Endodermal cell (in vitro differentiated cells): ENCODE measurements at regions not wholly inside any gene's neighbourhood (a gene's known extent, or its start where the extent isn't known, plus 50 kb on each side); places are given as distances from the start of the nearest gene placed in this dataset.
"Not testable (repeated sequence)": the region's sequence is repeated elsewhere in the genome, so short reads cannot be mapped to it uniquely, and the experiment has no call there.

Source experiments
- DNase-seq: peaks from one replicate; pipeline ENCODE4 v3.0.0-alpha.2; 2017
- H3K27ac ChIP-seq: 2 replicates; pipeline ENCODE4 v1.5.1; 2013; ENCODE audit warnings: mild to moderate bottlenecking, low read depth, low read length, moderate library complexity
- H3K27me3 ChIP-seq: 2 replicates; pipeline ENCODE4 v1.6.1; 2013; ENCODE audit warnings: mild to moderate bottlenecking, low read length, moderate library complexity; ENCODE audit not compliant: insufficient read depth, control insufficient read depth, poor library complexity, severe bottlenecking
- H3K36me3 ChIP-seq: 2 replicates; pipeline ENCODE4 v1.7.0; 2013; ENCODE audit warnings: mild to moderate bottlenecking, low read length, moderate library complexity; ENCODE audit not compliant: control insufficient read depth, insufficient read depth
- H3K4me1 ChIP-seq: one replicate; pipeline ENCODE4 v1.7.0; 2013; ENCODE audit warnings: low read length; ENCODE audit not compliant: control insufficient read depth, insufficient read depth
- H3K4me3 ChIP-seq: 2 replicates; pipeline ENCODE4 v1.5.1; 2013; ENCODE audit warnings: mild to moderate bottlenecking, low read length, moderate library complexity
- H3K9ac ChIP-seq: 2 replicates; pipeline ENCODE4 v1.6.1; 2013; ENCODE audit warnings: mild to moderate bottlenecking, low read length, moderate library complexity; ENCODE audit not compliant: poor library complexity, severe bottlenecking; ENCODE audit errors: extremely low read depth
- H3K9me3 ChIP-seq: 2 replicates; pipeline ENCODE4 v1.6.1; 2013; ENCODE audit warnings: mild to moderate bottlenecking, low read length, moderate library complexity; ENCODE audit not compliant: control insufficient read depth
- H3K27ac Mint-ChIP-seq: 2 replicates; pipeline ENCODE4 v1.8.0; 2020; ENCODE audit warnings: mixed read lengths
- H3K27me3 Mint-ChIP-seq: 2 replicates; pipeline ENCODE4 v1.8.0; 2021; ENCODE audit warnings: mild to moderate bottlenecking, mixed read lengths; ENCODE audit not compliant: insufficient read depth
- H3K36me3 Mint-ChIP-seq: 2 replicates; pipeline ENCODE4 v1.8.0; 2020; ENCODE audit warnings: low read depth, mixed read lengths
- H3K4me1 Mint-ChIP-seq: 2 replicates; pipeline ENCODE4 v1.8.0; 2020; ENCODE audit warnings: mixed read lengths
- H3K4me3 Mint-ChIP-seq: 2 replicates; pipeline ENCODE4 v1.8.0; 2020; ENCODE audit warnings: mild to moderate bottlenecking, moderate library complexity, mixed read lengths
- H3K9me3 Mint-ChIP-seq: 2 replicates; pipeline ENCODE4 v1.8.0; 2020; ENCODE audit warnings: mild to moderate bottlenecking, mixed read lengths
- WGBS, 2 experiments: methylation state at CpG; one replicate each; pipeline versions ENCODE4 v1.1.5 to v1.1.7; 2013; ENCODE audit warnings: missing lambda C conversion rate in 2 of 2, mixed read lengths in 1 of 2; ENCODE audit not compliant: insufficient coverage in 1 of 2, insufficient read length in 1 of 2; 5-methylcytosine and 5-hydroxymethylcytosine counted together
- TF ChIP-seq, protein P1 (sequence below): fragments of 200-600 bp; sonication (generic); conservative IDR thresholded peaks from 2 replicates; pipeline ENCODE4 v1.5.0; 2021; ENCODE audit warnings: antibody characterized with exemption, mild to moderate bottlenecking

DNA sequence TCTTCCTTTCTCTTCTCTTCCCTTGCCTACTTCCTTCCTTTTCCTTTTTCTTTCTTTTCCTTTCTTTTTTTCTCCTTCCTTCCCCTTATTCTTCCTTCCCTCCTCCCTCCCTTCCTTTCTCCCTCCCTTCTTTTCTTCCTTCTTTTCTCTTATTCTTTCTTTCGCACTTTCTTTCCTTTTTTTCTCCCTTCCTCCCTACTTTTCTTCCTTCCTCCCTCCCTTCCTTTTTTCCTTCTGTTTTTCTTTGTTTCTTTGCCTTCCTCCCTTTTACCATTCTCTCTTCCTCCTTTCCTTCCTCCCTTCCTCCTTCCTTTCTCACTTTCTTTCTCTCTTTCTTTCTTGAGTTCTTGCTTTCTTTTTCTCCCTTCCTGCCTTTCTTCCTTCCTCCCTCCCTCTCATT, 416.5 kb downstream of the ANKRD30B start:
- H3K4me1 Mint-ChIP-seq, H3K36me3 ChIP-seq, H3K27ac Mint-ChIP-seq, DNase-seq, H3K9me3 ChIP-seq, H3K4me3 Mint-ChIP-seq, H3K27me3 ChIP-seq, H3K27ac ChIP-seq, H3K27me3 Mint-ChIP-seq, H3K4me1 ChIP-seq, H3K9ac ChIP-seq, H3K4me3 ChIP-seq, H3K36me3 Mint-ChIP-seq: not testable (repeated sequence)
- peaks cover 59% of the 10 kb centered on the region for H3K9me3 Mint-ChIP-seq
- WGBS, 2 experiments: 45 to 77% methylated on average over 1 of the region's 1 CpG

DNA sequence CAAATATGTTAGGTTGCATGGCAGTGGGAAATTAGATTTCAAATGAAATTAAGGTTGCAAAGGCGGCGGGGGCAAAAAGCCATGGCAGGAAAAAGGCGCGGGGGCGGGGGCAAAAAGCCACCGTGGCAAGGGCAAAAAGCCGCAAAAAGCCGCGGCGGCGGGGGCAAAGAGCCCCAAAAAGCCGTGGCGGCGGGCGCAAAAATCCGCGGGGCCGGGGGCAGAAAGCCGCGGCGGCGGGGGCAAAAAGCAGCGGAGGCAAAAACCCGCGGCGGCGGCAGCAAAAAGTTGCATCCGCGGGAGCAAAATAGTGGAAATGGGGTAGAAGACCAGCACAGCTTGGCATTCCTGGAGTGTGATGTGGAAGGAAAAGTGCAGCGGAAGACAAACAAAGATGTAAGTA, 417.1 kb downstream of the ANKRD30B start:
- H3K9ac ChIP-seq: no peak overlapping the region
- no peak overlapping the region for H3K27ac ChIP-seq
- no peak overlapping the region for H3K4me3 ChIP-seq
- Mint-ChIP-seq H3K27ac (no peak overlapping the region), H3K36me3 (no peaks in the 10 kb centered on the region), H3K27me3 (no peaks in the 10 kb centered on the region), H3K4me1 (no peaks in the 10 kb centered on the region), H3K9me3 (peaks cover 60% of the 10 kb centered on the region), H3K4me3 (no peak overlapping the region)
- peaks cover 12% of the 10 kb centered on the region for H3K9me3 ChIP-seq
- H3K36me3 ChIP-seq: no peaks in the 10 kb centered on the region
- DNase-seq: peak; percentile 6
- no peaks in the 10 kb centered on the region for H3K27me3 ChIP-seq
- TF ChIP-seq, protein P1, sequence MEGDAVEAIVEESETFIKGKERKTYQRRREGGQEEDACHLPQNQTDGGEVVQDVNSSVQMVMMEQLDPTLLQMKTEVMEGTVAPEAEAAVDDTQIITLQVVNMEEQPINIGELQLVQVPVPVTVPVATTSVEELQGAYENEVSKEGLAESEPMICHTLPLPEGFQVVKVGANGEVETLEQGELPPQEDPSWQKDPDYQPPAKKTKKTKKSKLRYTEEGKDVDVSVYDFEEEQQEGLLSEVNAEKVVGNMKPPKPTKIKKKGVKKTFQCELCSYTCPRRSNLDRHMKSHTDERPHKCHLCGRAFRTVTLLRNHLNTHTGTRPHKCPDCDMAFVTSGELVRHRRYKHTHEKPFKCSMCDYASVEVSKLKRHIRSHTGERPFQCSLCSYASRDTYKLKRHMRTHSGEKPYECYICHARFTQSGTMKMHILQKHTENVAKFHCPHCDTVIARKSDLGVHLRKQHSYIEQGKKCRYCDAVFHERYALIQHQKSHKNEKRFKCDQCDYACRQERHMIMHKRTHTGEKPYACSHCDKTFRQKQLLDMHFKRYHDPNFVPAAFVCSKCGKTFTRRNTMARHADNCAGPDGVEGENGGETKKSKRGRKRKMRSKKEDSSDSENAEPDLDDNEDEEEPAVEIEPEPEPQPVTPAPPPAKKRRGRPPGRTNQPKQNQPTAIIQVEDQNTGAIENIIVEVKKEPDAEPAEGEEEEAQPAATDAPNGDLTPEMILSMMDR: no peak
- 85 to 88% methylated on average over 6 to 30 of the region's 30 CpGs for WGBS, 2 experiments
- H3K4me1 ChIP-seq: no peaks in the 10 kb centered on the region

DNA sequence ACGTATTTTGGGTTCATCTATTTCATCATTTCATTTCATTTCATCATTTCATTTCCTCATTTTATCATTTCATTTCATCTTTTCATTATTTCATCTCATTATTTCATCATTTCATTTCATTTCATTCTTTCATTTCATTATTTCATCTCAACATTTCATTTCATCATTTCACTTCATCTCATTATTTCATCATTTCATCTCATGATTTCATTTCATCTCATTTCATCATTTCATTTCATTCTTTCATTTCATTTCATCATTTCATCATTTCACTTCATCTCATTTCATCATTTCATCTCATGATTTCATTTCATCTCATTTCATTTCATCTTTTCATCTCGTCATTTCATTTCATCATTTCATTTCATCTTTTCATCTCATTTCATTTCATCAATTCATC, 445.1 kb downstream of the ANKRD30B start:
- H3K36me3 ChIP-seq, H3K9ac ChIP-seq, H3K27ac ChIP-seq, H3K4me1 Mint-ChIP-seq, H3K27me3 ChIP-seq, H3K27ac Mint-ChIP-seq, DNase-seq, H3K4me1 ChIP-seq, H3K4me3 Mint-ChIP-seq, H3K27me3 Mint-ChIP-seq, H3K36me3 Mint-ChIP-seq: not testable (repeated sequence)
- Histone ChIP-seq H3K4me3 (peak overlapping the region; percentile 4), H3K9me3 (peaks cover 28% of the 10 kb centered on the region)
- WGBS, 2 experiments: 54 to 79% methylated on average over 2 of the region's 2 CpGs
- H3K9me3 Mint-ChIP-seq: peaks cover 30% of the 10 kb centered on the region

DNA sequence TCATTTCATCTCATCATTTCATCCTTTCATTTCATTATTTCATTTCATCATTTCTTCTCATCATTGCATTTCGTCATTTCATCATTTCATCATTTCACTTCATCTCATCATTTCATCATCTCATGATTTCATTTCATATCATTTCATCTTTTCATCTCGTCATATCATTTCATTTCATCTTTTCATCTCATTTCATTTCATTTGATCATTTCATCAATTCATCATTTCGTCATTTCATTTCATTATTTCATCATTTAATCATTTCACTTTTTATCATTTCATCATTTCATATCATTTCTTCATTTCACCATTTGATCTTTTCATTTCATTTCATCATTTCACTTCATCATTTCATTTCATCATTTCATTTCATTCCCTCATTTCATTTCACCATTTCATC, 445.8 kb downstream of the ANKRD30B start:
- not testable (repeated sequence) for H3K4me3 Mint-ChIP-seq, H3K27ac ChIP-seq, DNase-seq, H3K27me3 Mint-ChIP-seq, H3K4me1 ChIP-seq, H3K9ac ChIP-seq, H3K36me3 Mint-ChIP-seq, H3K36me3 ChIP-seq, H3K4me1 Mint-ChIP-seq, H3K27me3 ChIP-seq, H3K27ac Mint-ChIP-seq
- Histone ChIP-seq H3K4me3 (peak overlapping the region; percentile 4), H3K9me3 (peaks cover 28% of the 10 kb centered on the region)
- 40 to 48% methylated on average over 3 of the region's 3 CpGs for WGBS, 2 experiments
- H3K9me3 Mint-ChIP-seq: peaks cover 29% of the 10 kb centered on the region

DNA sequence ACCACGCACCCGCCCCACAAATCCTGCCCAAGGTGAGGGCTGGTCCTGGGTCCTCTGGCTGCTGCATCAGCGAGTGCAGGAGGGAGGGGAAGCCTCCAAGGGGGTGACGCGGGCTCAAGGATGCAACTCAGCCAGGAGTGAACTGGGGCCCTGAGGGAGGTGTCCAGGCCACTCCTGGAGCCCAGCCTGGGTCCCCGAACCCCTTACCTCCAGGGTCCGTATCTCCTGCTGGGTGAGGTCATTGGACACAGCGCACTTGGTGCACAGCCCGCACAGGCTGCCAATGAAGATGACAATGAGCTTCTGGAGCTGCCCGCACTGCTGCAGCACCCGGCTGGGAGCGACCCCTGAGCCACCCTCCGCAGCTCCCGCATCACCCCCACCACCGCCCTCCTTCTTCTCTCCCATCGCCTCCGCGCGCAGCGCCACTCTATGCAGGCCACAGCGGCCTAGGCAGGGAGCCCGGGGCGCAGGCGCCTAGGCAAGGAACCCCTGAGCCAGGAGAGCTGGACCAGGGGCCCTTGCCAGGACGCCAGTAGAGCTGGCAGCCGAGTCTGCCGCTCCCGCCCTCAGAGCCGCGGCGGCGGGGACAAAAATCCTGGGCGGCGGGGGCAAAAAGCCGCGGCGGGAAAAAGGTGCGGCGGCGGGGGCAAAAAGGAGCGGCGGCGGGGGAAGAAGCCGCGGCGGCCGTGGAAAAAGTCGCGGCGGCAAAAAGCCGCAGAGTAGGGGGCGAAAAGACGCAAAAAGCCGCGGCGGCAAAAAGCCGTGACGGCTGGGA, 449.6 kb downstream of the ANKRD30B start:
- H3K36me3 ChIP-seq, H3K4me1 ChIP-seq, H3K4me1 Mint-ChIP-seq, H3K27me3 Mint-ChIP-seq, H3K27me3 ChIP-seq, H3K4me3 ChIP-seq, H3K27ac ChIP-seq, H3K4me3 Mint-ChIP-seq, H3K36me3 Mint-ChIP-seq, H3K27ac Mint-ChIP-seq, DNase-seq, H3K9ac ChIP-seq: not testable (repeated sequence)
- WGBS, 2 experiments: 81 to 90% methylated on average over 7 to 56 of the region's 58 CpGs
- H3K9me3 ChIP-seq: peaks cover 30% of the 10 kb centered on the region
- peaks cover 44% of the 10 kb centered on the region for H3K9me3 Mint-ChIP-seq
